Uterus (tissue), 3 donors: ENCODE measurements at regions not wholly inside any gene's neighbourhood (a gene's known extent, or its start where the extent isn't known, plus 50 kb on each side); places are given as distances from the start of the nearest gene placed in this dataset.

Source experiments
- DNase-seq, 2 donors: peaks; one replicate each; pipeline ENCODE4 v3.0.0-alpha.2; 2019 to 2020
- H3K27ac ChIP-seq, 2 donors: fragments of 200-600 bp; sonication (generic); 1 replicate in 1 of 2; 2 replicates in 1 of 2; pipeline ENCODE4 v1.5.1; 2016 to 2018
- H3K27me3 ChIP-seq, 2 donors: fragments of 200-600 bp; sonication (generic); one replicate each; pipeline ENCODE4 v1.5.1; 2018 to 2019; ENCODE audit warnings: control low read depth in 1 of 2
- H3K36me3 ChIP-seq, 2 donors: fragments of 200-600 bp; sonication (generic); one replicate each; pipeline ENCODE4 v1.5.1; 2019; ENCODE audit warnings: control low read depth in 1 of 2
- H3K4me1 ChIP-seq, 2 donors: fragments of 200-600 bp; sonication (generic); one replicate each; pipeline ENCODE4 v1.5.1; 2018 to 2019; ENCODE audit warnings: control low read depth in 1 of 2
- H3K4me3 ChIP-seq, 2 donors: fragments of 200-600 bp; sonication (generic); 1 replicate in 1 of 2; 2 replicates in 1 of 2; pipeline ENCODE4 v1.5.1; 2018 to 2019; ENCODE audit warnings: mild to moderate bottlenecking in 1 of 2
- H3K9me3 ChIP-seq, 2 donors: fragments of 200-600 bp; sonication (generic); one replicate each; pipeline ENCODE4 v1.5.1; 2019; ENCODE audit warnings: control low read depth in 1 of 2
- CTCF ChIP-seq, 4 experiments: fragments of 200-600 bp in 2 of 4; fragments of 450-650 bp in 2 of 4; sonication (generic) in 2 of 4; IDR thresholded peaks; one replicate each; pipeline ENCODE4 v1.5.1; 2016 to 2019; ENCODE audit warnings: antibody characterized with exemption in 4 of 4, mild to moderate bottlenecking in 2 of 4, moderate library complexity in 1 of 4
- POLR2A ChIP-seq, 2 donors: fragments of 450-650 bp; IDR thresholded peaks; one replicate each; pipeline ENCODE4 v1.6.1; 2016; ENCODE audit warnings: antibody characterized with exemption in 2 of 2, mild to moderate bottlenecking in 1 of 2, moderate library complexity in 1 of 2
- intact Hi-C: fragments of 100-400 bp; cut with DNase I; formaldehyde crosslinking; loops from one replicate; pipeline ENCODE4 v1.15.1; 2023; ENCODE audit warnings: low total_unique reads
- donor health status: DM: yes; HTN: yes; CAD: no.

GRCh38 chr6:26194816-26195375, 107.7 kb downstream of the HFE start:
- peaks cover 0 to 6% of the 10 kb centered on the region in 2 donors for H3K4me1 ChIP-seq
- no peaks in the 10 kb centered on the region for H3K9me3 ChIP-seq
- no peak for TF ChIP-seq POLR2A (IDR thresholded peaks at IDR 0.05)
- no peak for TF ChIP-seq CTCF (IDR thresholded peaks at IDR 0.05)
- H3K4me3 ChIP-seq, result peak overlapping the region; percentile 50 to 54
- no peaks in the 10 kb centered on the region for H3K36me3 ChIP-seq
- no peak for DNase-seq
- H3K27me3 ChIP-seq, result peaks cover 0 to 3% of the 10 kb centered on the region in 2 donors
- peak overlapping the region; percentile 91 to 99 for H3K27ac ChIP-seq
- intact Hi-C loops, result loop anchor here (10.0 kb wide), 1 partner anchor 70 kb away; a partner anchor contains a TSS

GRCh38 chr6:26195376-26195923, 108.2 kb downstream of the HFE start:
- H3K27ac ChIP-seq, result peak overlapping the region; percentile 91 to 99
- no peaks in the 10 kb centered on the region for H3K36me3 ChIP-seq
- no peaks in the 10 kb centered on the region for H3K9me3 ChIP-seq
- H3K4me3 ChIP-seq, result peak overlapping the region; percentile 50 to 54
- DNase-seq, result peak; percentile 77 to 94
- peaks cover 0 to 6% of the 10 kb centered on the region in 2 donors for H3K4me1 ChIP-seq
- peaks cover 0 to 3% of the 10 kb centered on the region in 2 donors for H3K27me3 ChIP-seq
- intact Hi-C loops, result loop anchor here (10.0 kb wide), 1 partner anchor 71 kb away; a partner anchor contains a TSS
- TF ChIP-seq POLR2A (IDR thresholded peaks at IDR 0.05) (peak; percentile 60 to 81), CTCF (IDR thresholded peaks at IDR 0.05) (no peak)

DNA sequence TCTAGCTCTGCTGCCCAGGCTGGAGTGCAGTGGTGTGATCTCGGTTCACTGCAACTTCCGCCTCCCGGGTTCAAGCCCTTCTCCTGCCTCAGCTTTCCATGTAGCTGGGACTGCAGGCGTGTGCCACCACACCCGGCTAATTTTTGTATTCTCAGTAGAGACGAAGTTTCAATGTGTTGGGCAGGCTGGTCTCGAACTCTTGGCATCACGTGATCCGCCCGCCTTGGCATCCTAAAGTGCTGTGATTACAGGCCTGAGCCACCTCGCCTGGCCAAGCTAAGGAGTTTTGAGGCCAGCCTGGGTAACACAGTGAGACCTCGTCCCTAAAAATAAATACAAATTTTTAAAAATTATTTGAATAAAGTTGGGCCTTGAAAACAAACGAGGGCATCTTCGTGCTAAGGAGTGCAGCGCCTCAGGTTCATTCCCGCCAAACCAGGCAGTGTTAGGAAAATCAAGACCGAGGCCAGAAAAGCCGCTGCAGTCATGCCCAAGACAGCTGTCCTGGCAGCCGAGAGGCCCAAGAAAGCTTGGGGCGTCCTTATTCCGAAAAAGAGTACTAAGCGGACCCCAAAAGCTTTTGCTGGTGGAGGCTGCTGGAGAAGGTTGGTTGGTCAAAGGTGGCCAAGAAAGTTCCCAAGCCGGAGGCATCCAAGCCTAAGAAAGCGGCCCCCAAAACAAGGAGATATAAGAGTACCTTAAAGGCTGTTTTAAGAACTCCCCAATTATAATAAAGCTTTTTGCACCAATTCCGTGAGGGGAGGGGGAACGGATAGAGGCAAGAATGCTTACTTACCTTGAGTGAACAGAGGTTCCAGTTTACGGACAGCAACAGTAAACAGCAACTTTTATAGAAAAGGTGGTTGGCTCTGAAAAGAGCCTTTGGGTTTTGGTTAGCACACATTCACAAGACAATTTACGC, 109.0 kb downstream of the HFE start:
- intact Hi-C loops, result loop anchor here (10.0 kb wide), 1 partner anchor 71 kb away; a partner anchor contains a TSS
- H3K36me3 ChIP-seq, result no peaks in the 10 kb centered on the region
- peak overlapping the region; percentile 91 to 99 for H3K27ac ChIP-seq
- peak overlapping the region; percentile 50 to 54 for H3K4me3 ChIP-seq
- no peaks in the 10 kb centered on the region for H3K9me3 ChIP-seq
- no peak for DNase-seq
- peaks cover 0 to 6% of the 10 kb centered on the region in 2 donors for H3K4me1 ChIP-seq
- TF ChIP-seq POLR2A (IDR thresholded peaks at IDR 0.05) (no peak), CTCF (IDR thresholded peaks at IDR 0.05) (no peak)
- H3K27me3 ChIP-seq, result peaks cover 0 to 3% of the 10 kb centered on the region in 2 donors

DNA sequence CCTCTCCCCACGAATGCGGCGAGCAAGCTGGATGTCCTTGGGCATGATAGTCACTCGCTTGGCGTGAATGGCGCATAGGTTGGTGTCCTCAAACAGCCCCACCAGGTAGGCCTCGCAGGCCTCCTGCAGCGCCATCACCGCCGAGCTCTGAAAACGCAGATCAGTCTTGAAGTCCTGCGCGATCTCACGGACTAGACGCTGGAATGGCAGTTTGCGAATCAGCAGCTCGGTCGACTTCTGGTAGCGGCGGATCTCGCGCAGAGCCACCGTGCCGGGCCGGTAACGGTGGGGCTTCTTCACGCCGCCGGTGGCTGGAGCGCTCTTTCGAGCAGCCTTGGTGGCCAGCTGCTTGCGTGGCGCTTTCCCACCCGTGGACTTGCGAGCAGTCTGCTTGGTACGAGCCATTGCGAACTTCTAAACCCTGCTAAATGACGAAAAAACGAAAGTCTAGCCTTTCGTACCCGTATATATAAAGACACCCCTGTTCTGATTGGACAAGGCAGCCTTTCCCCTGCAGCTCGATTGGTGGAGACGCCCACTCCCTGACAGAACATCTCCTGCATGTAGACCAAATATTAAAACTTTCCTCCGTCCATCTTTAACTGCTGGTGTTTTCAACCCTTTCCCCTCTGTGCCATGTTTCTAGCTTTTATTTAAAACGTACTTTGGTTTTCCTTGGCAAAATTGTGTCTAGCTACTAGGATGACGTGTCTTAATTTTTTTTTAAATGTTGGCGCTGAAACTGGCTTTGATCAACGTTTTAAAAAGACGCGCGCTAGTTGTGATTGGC, 109.8 kb downstream of the HFE start:
- peak; percentile 66 to 90 for DNase-seq
- no peak for TF ChIP-seq CTCF (IDR thresholded peaks at IDR 0.05)
- peak; percentile 69 to 92 for TF ChIP-seq POLR2A (IDR thresholded peaks at IDR 0.05)
- H3K4me1 ChIP-seq, result peaks cover 0 to 6% of the 10 kb centered on the region in 2 donors
- H3K27me3 ChIP-seq, result peaks cover 0 to 3% of the 10 kb centered on the region in 2 donors
- no peaks in the 10 kb centered on the region for H3K36me3 ChIP-seq
- intact Hi-C loops, result loop anchor here (10.0 kb wide), 1 partner anchor 72 kb away; a partner anchor contains a TSS
- H3K9me3 ChIP-seq, result no peaks in the 10 kb centered on the region
- peak overlapping the region; percentile 91 to 99 for H3K27ac ChIP-seq
- H3K4me3 ChIP-seq, result peak overlapping the region; percentile 50 to 54
